Suprapubic skin (tissue), 4 donors: ENCODE measurements at regions not wholly inside any gene's neighbourhood (a gene's known extent, or its start where the extent isn't known, plus 50 kb on each side); places are given as distances from the start of the nearest gene placed in this dataset.

Source experiments
- EP300 ChIP-seq: sonication (generic); formaldehyde crosslinking; IDR thresholded peaks from one replicate; pipeline ENCODE4 v1.6.1; 2017; ENCODE audit warnings: antibody characterized with exemption
- POLR2AphosphoS5 ChIP-seq, 3 donors: sonication (generic); formaldehyde crosslinking; IDR thresholded peaks; one replicate each; pipeline ENCODE4 v1.6.1; 2017; ENCODE audit warnings: antibody characterized with exemption in 3 of 3
- TF ChIP-seq, protein P1 (sequence below), 2 donors: fragments of 200-600 bp in 1 of 2; fragments of 450-650 bp in 1 of 2; sonication (generic) in 1 of 2; IDR thresholded peaks; one replicate each; pipeline ENCODE4 v1.5.1; 2016 to 2019; ENCODE audit warnings: antibody characterized with exemption in 2 of 2, mild to moderate bottlenecking in 1 of 2, moderate library complexity in 1 of 2

DNA sequence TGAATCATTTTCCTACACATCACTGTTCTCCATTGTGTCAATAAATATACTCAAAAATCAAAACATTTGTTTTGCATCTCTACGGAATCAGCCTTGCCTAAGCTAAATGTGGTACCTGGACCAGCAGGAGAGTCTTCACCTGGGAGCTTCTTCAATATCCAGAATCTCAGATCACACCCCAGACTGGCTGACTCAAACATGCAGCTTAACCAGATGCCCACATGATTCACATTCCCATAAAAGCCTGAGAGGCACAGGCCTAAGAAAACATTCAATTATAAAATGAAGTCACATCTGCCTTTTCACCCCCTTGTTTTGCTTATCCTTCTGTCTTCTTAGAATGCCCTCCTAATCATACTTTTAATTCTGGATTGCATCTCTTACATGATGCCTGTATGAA is 1045.5 kb upstream of the NXPH2 start:
- TF ChIP-seq, protein P1, sequence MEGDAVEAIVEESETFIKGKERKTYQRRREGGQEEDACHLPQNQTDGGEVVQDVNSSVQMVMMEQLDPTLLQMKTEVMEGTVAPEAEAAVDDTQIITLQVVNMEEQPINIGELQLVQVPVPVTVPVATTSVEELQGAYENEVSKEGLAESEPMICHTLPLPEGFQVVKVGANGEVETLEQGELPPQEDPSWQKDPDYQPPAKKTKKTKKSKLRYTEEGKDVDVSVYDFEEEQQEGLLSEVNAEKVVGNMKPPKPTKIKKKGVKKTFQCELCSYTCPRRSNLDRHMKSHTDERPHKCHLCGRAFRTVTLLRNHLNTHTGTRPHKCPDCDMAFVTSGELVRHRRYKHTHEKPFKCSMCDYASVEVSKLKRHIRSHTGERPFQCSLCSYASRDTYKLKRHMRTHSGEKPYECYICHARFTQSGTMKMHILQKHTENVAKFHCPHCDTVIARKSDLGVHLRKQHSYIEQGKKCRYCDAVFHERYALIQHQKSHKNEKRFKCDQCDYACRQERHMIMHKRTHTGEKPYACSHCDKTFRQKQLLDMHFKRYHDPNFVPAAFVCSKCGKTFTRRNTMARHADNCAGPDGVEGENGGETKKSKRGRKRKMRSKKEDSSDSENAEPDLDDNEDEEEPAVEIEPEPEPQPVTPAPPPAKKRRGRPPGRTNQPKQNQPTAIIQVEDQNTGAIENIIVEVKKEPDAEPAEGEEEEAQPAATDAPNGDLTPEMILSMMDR (IDR thresholded peaks at IDR 0.05) = no peak
- TF ChIP-seq EP300 = no peak
- TF ChIP-seq POLR2AphosphoS5 (IDR thresholded peaks at IDR 0.05) = no peak
